Choroid plexus epithelial cell (primary cell): ENCODE measurements at regions not wholly inside any gene's neighbourhood (a gene's known extent, or its start where the extent isn't known, plus 50 kb on each side); places are given as distances from the start of the nearest gene placed in this dataset.

Experiments used
- DNase-seq: peaks from one replicate; pipeline ENCODE4 v3.0.0-alpha.2; 2010; ENCODE audit warnings: low read depth
- H3K4me3 ChIP-seq: 2 replicates; pipeline ENCODE4 v1.5.1; 2011; ENCODE audit warnings: low read depth, mild to moderate bottlenecking, control low read depth, low read length, moderate library complexity
- TF ChIP-seq, protein P1 (sequence below): conservative IDR thresholded peaks from 2 replicates; pipeline ENCODE4 v1.5.1; 2011; ENCODE audit warnings: low read depth, mild to moderate bottlenecking, control low read depth, inconsistent platforms, low read length, moderate library complexity

GRCh38 chr6:137315081-137315480, 95.9 kb upstream of the IFNGR1 start:
- peak; percentile 50 for DNase-seq

GRCh38 chr6:137313928-137314855, 95.0 kb upstream of the IFNGR1 start:
- DNase-seq = peak; percentile 90
- TF ChIP-seq, protein P1, sequence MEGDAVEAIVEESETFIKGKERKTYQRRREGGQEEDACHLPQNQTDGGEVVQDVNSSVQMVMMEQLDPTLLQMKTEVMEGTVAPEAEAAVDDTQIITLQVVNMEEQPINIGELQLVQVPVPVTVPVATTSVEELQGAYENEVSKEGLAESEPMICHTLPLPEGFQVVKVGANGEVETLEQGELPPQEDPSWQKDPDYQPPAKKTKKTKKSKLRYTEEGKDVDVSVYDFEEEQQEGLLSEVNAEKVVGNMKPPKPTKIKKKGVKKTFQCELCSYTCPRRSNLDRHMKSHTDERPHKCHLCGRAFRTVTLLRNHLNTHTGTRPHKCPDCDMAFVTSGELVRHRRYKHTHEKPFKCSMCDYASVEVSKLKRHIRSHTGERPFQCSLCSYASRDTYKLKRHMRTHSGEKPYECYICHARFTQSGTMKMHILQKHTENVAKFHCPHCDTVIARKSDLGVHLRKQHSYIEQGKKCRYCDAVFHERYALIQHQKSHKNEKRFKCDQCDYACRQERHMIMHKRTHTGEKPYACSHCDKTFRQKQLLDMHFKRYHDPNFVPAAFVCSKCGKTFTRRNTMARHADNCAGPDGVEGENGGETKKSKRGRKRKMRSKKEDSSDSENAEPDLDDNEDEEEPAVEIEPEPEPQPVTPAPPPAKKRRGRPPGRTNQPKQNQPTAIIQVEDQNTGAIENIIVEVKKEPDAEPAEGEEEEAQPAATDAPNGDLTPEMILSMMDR = peak; percentile 89
- no peak overlapping the region for H3K4me3 ChIP-seq

More at GRCh38 chr6:137315081-137315480, 95.9 kb upstream of the IFNGR1 start:
- TF ChIP-seq, protein P1 = no peak
- H3K4me3 ChIP-seq = no peak overlapping the region

DNA sequence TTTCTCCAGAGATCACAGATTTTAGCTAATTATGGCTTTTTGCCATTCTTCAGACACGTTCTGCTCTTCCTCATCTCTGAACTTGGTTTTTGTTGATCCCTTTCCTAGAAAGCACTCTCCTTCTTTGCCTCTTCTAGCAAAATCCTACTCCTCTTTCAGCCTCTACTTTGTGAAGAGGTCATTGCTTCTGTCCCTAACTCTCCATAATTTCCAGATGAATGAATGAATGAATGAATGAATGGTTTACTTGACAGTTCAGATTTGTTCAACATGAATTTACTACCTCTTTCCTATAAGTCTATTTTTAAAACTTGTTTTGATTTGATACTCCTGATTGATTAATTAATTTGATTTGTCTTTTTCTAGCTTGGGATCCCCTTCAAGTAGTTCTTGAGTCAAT, 94.0 kb upstream of the IFNGR1 start:
- TF ChIP-seq, protein P1 = no peak
- no peak for DNase-seq
- H3K4me3 ChIP-seq = no peak overlapping the region

DNA sequence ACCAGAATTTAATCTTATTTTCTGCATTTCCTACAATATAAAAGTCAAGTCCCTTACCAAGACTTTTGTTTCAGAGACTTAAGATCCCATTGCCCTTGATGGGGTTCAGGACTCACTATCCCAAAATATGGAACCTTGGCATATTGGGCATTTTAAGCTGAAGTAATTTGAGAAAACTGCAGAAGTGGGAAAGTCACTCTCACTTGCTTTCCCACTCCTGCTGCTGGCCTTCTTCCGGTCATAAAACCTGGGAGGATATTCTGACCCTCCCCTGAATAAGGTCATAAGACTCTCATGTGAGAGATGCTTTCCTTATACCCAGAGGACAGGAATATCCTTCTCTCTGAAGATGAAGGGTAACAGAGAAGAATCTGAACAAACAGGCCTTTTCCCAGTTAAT, 92.8 kb upstream of the IFNGR1 start:
- H3K4me3 ChIP-seq = no peak overlapping the region
- no peak for DNase-seq
- TF ChIP-seq, protein P1 = no peak

DNA sequence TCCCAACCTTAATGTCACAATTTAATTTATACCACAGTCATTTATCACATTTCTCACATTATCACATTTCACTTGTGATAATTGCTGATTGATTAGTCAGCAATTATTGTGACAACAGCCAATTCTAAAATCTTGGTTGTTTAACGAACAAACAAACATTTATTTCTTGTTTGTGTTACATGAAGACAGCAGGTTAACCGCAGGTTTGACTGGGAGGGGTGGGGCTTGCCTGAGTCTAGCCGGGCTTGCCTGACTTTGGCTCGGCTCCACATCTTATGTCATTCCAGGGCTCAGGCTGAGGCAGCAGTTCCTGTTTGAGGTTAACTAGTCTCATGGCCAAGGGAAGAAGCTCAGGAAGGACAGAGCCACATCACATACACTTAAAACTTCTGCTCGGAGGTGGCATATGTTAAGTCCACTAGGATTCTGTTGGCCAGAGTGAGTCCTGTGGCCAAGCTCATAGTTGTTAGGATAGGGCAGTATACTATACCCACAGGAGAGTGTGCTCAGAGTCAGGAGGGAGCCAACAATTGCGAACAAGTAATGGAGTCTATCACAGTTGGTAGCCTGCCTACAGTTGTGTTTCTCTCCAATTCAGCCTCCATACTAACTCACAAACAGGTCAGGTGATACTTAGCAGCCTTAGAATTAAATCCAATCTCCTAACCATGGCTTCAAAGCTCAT, 90.0 kb upstream of the IFNGR1 start:
- DNase-seq = peak; percentile 90
- TF ChIP-seq, protein P1 = no peak
- H3K4me3 ChIP-seq = no peak overlapping the region

GRCh38 chr6:137307163-137307854, 88.1 kb upstream of the IFNGR1 start:
- TF ChIP-seq, protein P1 = no peak
- H3K4me3 ChIP-seq = no peak overlapping the region
- no peak for DNase-seq
